Kidney epithelial cell (primary cell): ENCODE measurements at regions not wholly inside any gene's neighbourhood (a gene's known extent, or its start where the extent isn't known, plus 50 kb on each side); places are given as distances from the start of the nearest gene placed in this dataset.

Experiments used
- DNase-seq: peaks from one replicate; pipeline ENCODE4 v3.0.0-alpha.2; 2010; ENCODE audit warnings: low read depth
- H3K27me3 ChIP-seq: 2 replicates; pipeline ENCODE4 v1.6.0; 2011; ENCODE audit warnings: low read length; ENCODE audit not compliant: control insufficient read depth, insufficient read depth
- H3K36me3 ChIP-seq: 2 replicates; pipeline ENCODE4 v1.5.1; 2011; ENCODE audit warnings: low read length; ENCODE audit not compliant: control insufficient read depth, insufficient read depth
- H3K4me3 ChIP-seq: 2 replicates; pipeline ENCODE4 v1.5.1; 2011; ENCODE audit warnings: low read depth, mild to moderate bottlenecking, control low read depth, low read length
- TF ChIP-seq, protein P1 (sequence below): IDR thresholded peaks from 2 replicates; pipeline ENCODE4 v1.5.1; 2011; ENCODE audit warnings: mild to moderate bottlenecking, moderate library complexity, low read length, control low read depth, inconsistent platforms; ENCODE audit not compliant: insufficient read depth, poor library complexity, severe bottlenecking

DNA sequence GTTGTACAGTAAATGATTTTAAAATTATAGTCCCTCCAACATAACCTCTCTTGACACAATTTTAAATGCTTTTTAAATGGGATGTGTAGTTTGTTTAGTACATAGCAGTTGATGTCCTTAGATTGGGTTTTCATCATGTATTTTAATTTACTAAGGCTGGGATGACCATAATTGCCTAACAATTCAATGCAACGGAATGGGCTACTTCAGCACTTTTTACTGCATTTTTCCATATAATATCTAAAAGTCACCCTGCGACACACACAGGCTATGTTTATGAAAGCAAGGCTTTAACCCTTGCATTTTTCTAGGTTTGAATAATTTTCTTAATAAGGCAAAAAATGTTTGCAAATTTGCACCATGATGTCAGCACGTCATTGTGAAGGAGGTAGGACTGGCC, 321.0 kb downstream of the DLEU7 start:
- Histone ChIP-seq H3K36me3 (no peaks in the 10 kb centered on the region), H3K27me3 (no peaks in the 10 kb centered on the region), H3K4me3 (no peak overlapping the region)
- no peak for DNase-seq
- TF ChIP-seq, protein P1, sequence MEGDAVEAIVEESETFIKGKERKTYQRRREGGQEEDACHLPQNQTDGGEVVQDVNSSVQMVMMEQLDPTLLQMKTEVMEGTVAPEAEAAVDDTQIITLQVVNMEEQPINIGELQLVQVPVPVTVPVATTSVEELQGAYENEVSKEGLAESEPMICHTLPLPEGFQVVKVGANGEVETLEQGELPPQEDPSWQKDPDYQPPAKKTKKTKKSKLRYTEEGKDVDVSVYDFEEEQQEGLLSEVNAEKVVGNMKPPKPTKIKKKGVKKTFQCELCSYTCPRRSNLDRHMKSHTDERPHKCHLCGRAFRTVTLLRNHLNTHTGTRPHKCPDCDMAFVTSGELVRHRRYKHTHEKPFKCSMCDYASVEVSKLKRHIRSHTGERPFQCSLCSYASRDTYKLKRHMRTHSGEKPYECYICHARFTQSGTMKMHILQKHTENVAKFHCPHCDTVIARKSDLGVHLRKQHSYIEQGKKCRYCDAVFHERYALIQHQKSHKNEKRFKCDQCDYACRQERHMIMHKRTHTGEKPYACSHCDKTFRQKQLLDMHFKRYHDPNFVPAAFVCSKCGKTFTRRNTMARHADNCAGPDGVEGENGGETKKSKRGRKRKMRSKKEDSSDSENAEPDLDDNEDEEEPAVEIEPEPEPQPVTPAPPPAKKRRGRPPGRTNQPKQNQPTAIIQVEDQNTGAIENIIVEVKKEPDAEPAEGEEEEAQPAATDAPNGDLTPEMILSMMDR = no peak

DNA sequence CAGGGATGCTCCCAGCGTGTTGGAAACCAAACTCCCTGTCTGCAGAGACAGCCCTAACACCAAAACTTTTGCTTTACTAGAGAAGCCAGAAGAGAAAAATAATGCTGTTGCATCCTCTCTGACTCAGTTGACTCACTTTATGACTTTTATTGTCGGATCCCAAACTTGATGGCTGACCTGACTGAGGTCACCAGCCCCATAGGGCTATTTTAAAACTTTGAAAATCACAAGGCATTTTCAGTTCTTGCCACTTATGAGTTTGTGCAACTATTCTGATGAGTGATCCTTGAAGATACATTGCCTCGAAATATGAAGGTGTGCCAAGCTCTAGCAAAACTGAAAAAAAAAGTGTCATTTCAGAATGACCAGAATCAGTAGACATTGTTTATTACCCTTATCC, 320.2 kb downstream of the DLEU7 start:
- DNase-seq = no peak
- no peaks in the 10 kb centered on the region for H3K36me3 ChIP-seq
- TF ChIP-seq, protein P1 = no peak
- H3K27me3 ChIP-seq = no peaks in the 10 kb centered on the region
- H3K4me3 ChIP-seq = no peak overlapping the region

DNA sequence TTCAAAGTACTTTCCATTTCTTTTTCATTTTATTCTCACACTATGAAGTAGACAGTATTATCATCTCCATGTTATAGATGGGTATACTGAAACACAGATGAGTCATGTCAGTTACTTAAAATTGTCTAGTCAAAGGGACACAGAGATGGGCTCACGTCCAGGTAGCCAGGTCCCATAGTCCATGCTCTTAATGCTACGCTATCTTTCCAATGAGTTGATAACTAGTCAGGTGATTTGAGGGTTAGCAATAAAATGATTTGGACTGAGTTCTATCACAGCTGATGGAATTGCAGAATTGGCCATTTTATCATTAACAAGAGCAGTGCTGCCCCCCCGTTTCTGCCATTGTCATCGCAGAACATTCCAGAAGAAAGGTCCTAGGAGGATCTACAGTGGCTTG, 318.9 kb downstream of the DLEU7 start:
- no peak for DNase-seq
- H3K4me3 ChIP-seq = no peak overlapping the region
- TF ChIP-seq, protein P1 = no peak
- H3K27me3 ChIP-seq = no peaks in the 10 kb centered on the region
- no peaks in the 10 kb centered on the region for H3K36me3 ChIP-seq

DNA sequence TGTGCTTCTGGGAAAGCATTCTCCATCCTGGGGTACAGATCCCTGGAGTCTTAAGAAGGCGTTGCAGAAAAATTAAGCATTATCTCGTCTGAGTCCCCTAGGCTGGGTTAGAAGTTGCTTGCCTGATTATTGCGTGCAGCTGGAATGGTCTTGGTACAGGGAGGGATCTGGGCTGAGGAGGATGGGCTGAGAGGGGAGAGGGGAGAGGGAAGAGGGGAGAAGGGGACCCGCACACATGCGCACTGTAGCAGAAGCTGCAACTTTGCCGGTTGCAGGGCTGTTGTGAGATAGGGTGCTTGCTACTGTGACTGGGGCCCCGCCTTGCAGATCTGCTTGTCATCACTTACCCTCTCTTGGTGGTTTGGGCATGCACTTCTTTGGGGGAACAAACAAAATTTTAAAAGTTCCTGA, 316.8 kb downstream of the DLEU7 start:
- Histone ChIP-seq H3K27me3 (no peaks in the 10 kb centered on the region), H3K4me3 (no peak overlapping the region), H3K36me3 (no peaks in the 10 kb centered on the region)
- DNase-seq = no peak
- TF ChIP-seq, protein P1 = no peak

DNA sequence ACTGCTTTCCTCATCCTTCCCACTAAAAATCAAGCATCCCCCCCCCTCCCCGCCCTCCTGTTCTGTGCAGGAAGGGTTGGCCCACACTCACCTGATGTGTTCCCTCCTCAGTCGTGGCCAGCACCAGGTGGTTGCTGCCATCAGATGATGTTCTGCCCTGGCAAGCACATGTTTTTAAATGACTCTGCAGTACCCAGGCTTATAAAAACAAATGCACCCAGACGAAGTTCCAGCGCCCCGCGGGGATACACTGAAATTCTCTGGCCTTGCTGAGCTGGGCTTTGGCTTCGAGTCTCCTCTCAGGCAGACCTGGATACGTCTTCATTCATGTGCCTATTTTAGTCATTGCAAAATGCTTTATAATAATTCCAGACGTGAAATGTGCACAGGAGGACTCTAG, 316.3 kb downstream of the DLEU7 start:
- DNase-seq = no peak
- Histone ChIP-seq H3K36me3 (no peaks in the 10 kb centered on the region), H3K4me3 (no peak overlapping the region), H3K27me3 (no peaks in the 10 kb centered on the region)
- TF ChIP-seq, protein P1 = no peak

DNA sequence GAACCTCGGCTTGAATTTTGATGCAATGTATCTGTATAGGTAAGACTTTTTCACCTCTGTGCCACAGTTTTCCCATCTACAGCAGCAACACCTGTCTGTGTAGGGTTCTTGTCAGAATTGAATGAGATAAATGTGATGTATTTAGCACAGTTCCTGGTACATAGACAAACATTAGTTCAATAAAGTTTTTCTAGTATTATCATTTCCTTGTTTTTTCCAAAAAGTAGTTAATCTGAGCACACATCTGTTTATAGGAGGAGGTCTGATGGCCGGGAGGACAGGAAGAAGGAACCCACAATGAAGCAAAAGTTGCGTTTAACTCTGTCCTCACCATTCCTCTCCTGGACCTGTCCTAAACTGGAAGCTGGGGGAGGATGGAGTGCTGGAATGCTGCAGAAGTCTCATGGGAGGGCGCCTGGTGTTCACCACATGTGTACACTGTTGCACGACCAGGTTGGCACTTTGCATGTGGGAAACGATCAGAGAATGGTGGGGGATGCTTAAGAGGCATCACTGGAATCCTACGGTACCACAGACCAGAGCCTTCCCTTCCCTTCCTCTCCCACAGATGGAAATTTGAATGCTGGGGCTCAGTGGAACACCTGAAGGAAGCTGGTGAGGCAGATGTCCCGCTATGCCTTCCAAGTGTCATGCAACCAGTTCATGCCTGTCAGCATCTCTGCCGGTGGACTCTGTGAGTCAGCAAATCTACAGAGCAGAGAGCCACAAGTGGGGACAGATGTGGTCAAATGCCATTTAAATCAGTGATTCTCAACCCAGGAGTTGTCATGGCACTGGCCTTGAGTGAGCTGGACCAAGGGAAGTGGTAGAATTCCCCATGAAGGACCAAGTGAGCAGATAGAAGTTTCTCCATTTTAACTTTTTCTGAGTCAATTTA, 315.6 kb downstream of the DLEU7 start:
- DNase-seq = no peak
- TF ChIP-seq, protein P1 = no peak
- Histone ChIP-seq H3K36me3 (no peaks in the 10 kb centered on the region), H3K27me3 (no peaks in the 10 kb centered on the region), H3K4me3 (no peak overlapping the region)
